Ishikawa (cell line): ENCODE measurements at regions not wholly inside any gene's neighbourhood (a gene's known extent, or its start where the extent isn't known, plus 50 kb on each side); places are given as distances from the start of the nearest gene placed in this dataset.

ENCODE experiments used
- CEBPB ChIP-seq: IDR thresholded peaks from 2 replicates; pipeline ENCODE4 v1.6.1; 2012
- CREB1 ChIP-seq: IDR thresholded peaks from 2 replicates; pipeline ENCODE4 v1.6.1; 2012; ENCODE audit warnings: low read depth
- EGR1 ChIP-seq: IDR thresholded peaks from 2 replicates; pipeline ENCODE4 v1.6.1; 2012
- EP300 ChIP-seq: IDR thresholded peaks from 2 replicates; pipeline ENCODE4 v1.6.1; 2012; ENCODE audit warnings: borderline replicate concordance
- FOXM1 ChIP-seq: IDR thresholded peaks from 2 replicates; pipeline ENCODE4 v1.6.1; 2012; ENCODE audit warnings: low read depth, borderline replicate concordance
- MAX ChIP-seq: IDR thresholded peaks from 2 replicates; pipeline ENCODE4 v1.6.1; 2012
- NFIC ChIP-seq: IDR thresholded peaks from 2 replicates; pipeline ENCODE4 v1.6.1; 2012
- RAD21 ChIP-seq: IDR thresholded peaks from 2 replicates; pipeline ENCODE4 v1.6.1; 2012; ENCODE audit warnings: low read depth
- REST ChIP-seq: IDR thresholded peaks from 2 replicates; pipeline ENCODE4 v1.6.1; 2012; ENCODE audit warnings: low read depth, mild to moderate bottlenecking
- TAF1 ChIP-seq: IDR thresholded peaks from 2 replicates; pipeline ENCODE4 v1.6.1; 2012; ENCODE audit warnings: low read depth, mild to moderate bottlenecking
- TCF12 ChIP-seq: IDR thresholded peaks from 2 replicates; pipeline ENCODE4 v1.6.1; 2012; ENCODE audit warnings: low read depth
- TEAD4 ChIP-seq: IDR thresholded peaks from 2 replicates; pipeline ENCODE4 v1.6.1; 2012
- USF1 ChIP-seq: IDR thresholded peaks from 2 replicates; pipeline ENCODE4 v1.6.1; 2012
- YY1 ChIP-seq: IDR thresholded peaks from 2 replicates; pipeline ENCODE4 v1.6.1; 2012; ENCODE audit warnings: low read depth
- ZBTB7A ChIP-seq: IDR thresholded peaks from 2 replicates; pipeline ENCODE4 v1.6.1; 2012; ENCODE audit warnings: low read depth

- TF ChIP-seq CEBPB, result no peak
- TF ChIP-seq REST, result no peak
Measured at GRCh38 chr3:34017757-34018156, 219.3 kb downstream of the PDCD6IP start.

GRCh38 chr3:34019158-34019557 is 220.7 kb downstream of the PDCD6IP start:
- TF ChIP-seq TAF1 (no peak), TEAD4 (no peak), CEBPB (no peak), ZBTB7A (no peak), CREB1 (no peak), USF1 (no peak), EP300 (no peak), RAD21 (no peak), REST (no peak), NFIC (no peak), FOXM1 (no peak), MAX (no peak), YY1 (no peak), TCF12 (no peak), EGR1 (no peak)

GRCh38 chr3:34020170-34020569 is 221.7 kb downstream of the PDCD6IP start:
- TF ChIP-seq TEAD4 (no peak), TCF12 (no peak), FOXM1 (no peak), TAF1 (no peak), ZBTB7A (no peak), USF1 (no peak), EGR1 (no peak), EP300 (no peak), CREB1 (no peak), MAX (no peak), RAD21 (no peak), REST (no peak), YY1 (no peak), NFIC (no peak), CEBPB (no peak)

- TF ChIP-seq NFIC, result no peak
- TF ChIP-seq EGR1, result no peak
- no peak for TF ChIP-seq REST
- no peak for TF ChIP-seq EP300
- TF ChIP-seq TEAD4, result no peak
- TF ChIP-seq ZBTB7A, result no peak
- no peak for TF ChIP-seq MAX
- no peak for TF ChIP-seq TCF12
- TF ChIP-seq USF1, result no peak
- no peak for TF ChIP-seq RAD21
- no peak for TF ChIP-seq YY1
- no peak for TF ChIP-seq CEBPB
- no peak for TF ChIP-seq CREB1
Measured at GRCh38 chr3:34020726-34021680, 222.6 kb downstream of the PDCD6IP start.
